ENCODE measurements at regions not wholly inside any gene's neighbourhood (a gene's known extent, or its start where the extent isn't known, plus 50 kb on each side); places are given as distances from the start of the nearest gene placed in this dataset.

- Mint-ChIP-seq H3K9me3 (ENCODE audit: insufficient read depth) (no peaks in the 10 kb centered on the region), H3K4me1 (no peaks in the 10 kb centered on the region), H3K4me3 (no peak overlapping the region), H3K27ac (no peak overlapping the region), H3K27me3 (no peaks in the 10 kb centered on the region)
- no peaks in the 10 kb centered on the region for H3K27me3 ChIP-seq (replicated peaks in 1 of 4; ENCODE audit: control extremely low read depth in 1 of 4, control insufficient read depth in 3 of 4, insufficient read depth in 4 of 4, low read length in 3 of 4)
- ChIA-PET CTCF (no interaction called here), POLR2A (no interaction called here)
- TF ChIP-seq EZH2 (IDR thresholded peaks at IDR 0.05; ENCODE audit: borderline replicate concordance, insufficient read depth, low read depth, low read length, poor library complexity, severe bottlenecking) = no peak
- no peak for TF ChIP-seq CTCF (IDR thresholded peaks at IDR 0.05)
- DNase-seq = no peak
- no CpG with 5 or more reads among the region's 3 CpGs for WGBS (ENCODE audit: insufficient coverage)
- H3K79me2 ChIP-seq (ENCODE audit: control insufficient read depth, insufficient read depth, low read length) = no peaks in the 10 kb centered on the region
- no peak overlapping the region for H3K4me3 ChIP-seq (ENCODE audit: control extremely low read depth in 1 of 5, extremely low read depth in 1 of 5, insufficient read depth in 1 of 5, low read depth in 2 of 5, low read length in 4 of 5)
- H3K9ac ChIP-seq (ENCODE audit: low read length) = no peak overlapping the region
- no peaks in the 10 kb centered on the region for H3K4me1 ChIP-seq (ENCODE audit: control insufficient read depth in 2 of 2, insufficient read depth in 2 of 2, low read length in 2 of 2)
- no peak overlapping the region for H3K27ac ChIP-seq (ENCODE audit: low read length in 2 of 2)
- H4K20me1 ChIP-seq (ENCODE audit: control insufficient read depth, insufficient read depth, low read length, poor library complexity, severe bottlenecking) = no peaks in the 10 kb centered on the region
- no peak overlapping the region for H3K4me2 ChIP-seq (replicated peaks; ENCODE audit: low read depth, low read length, poor library complexity, severe bottlenecking)
- intact Hi-C loops (cut with micrococcal nuclease) = no loop called here
- ATAC-seq (ENCODE audit: low read depth) = no peak
- peaks cover 0 to 3% (median 0%) of the 10 kb centered on the region in 3 donors for H3K9me3 ChIP-seq (ENCODE audit: control extremely low read depth in 1 of 3, control insufficient read depth in 2 of 3, insufficient read depth in 1 of 3, low read length in 2 of 3)
- H2AFZ ChIP-seq (ENCODE audit: insufficient read depth, low read depth, low read length, poor library complexity, severe bottlenecking) = no peak overlapping the region
- H3K36me3 ChIP-seq (replicated peaks in 1 of 2; ENCODE audit: control extremely low read depth in 1 of 2, control insufficient read depth in 1 of 2, extremely low read depth in 1 of 2, insufficient read depth in 2 of 2, low read length in 1 of 2) = no peaks in the 10 kb centered on the region
These were observed 212.1 kb upstream of the SVIL start for GRCh38 chr10:29846881-29847280.

- H3K27me3 ChIP-seq (replicated peaks in 1 of 4; ENCODE audit: control extremely low read depth in 1 of 4, control insufficient read depth in 3 of 4, insufficient read depth in 4 of 4, low read length in 3 of 4) = no peaks in the 10 kb centered on the region
- DNase-seq = no peak
- no peak overlapping the region for H3K27ac ChIP-seq (ENCODE audit: low read length in 2 of 2)
- Mint-ChIP-seq H3K4me1 (no peaks in the 10 kb centered on the region), H3K27ac (no peak overlapping the region), H3K27me3 (no peaks in the 10 kb centered on the region), H3K4me3 (no peak overlapping the region), H3K9me3 (ENCODE audit: insufficient read depth) (no peaks in the 10 kb centered on the region)
- CTCF ChIA-PET = no interaction called here
- POLR2A ChIA-PET = no interaction called here
- H3K4me3 ChIP-seq (ENCODE audit: control extremely low read depth in 1 of 5, extremely low read depth in 1 of 5, insufficient read depth in 1 of 5, low read depth in 2 of 5, low read length in 4 of 5) = no peak overlapping the region
- no peak overlapping the region for H3K4me2 ChIP-seq (replicated peaks; ENCODE audit: low read depth, low read length, poor library complexity, severe bottlenecking)
- H2AFZ ChIP-seq (ENCODE audit: insufficient read depth, low read depth, low read length, poor library complexity, severe bottlenecking) = no peak overlapping the region
- no peak overlapping the region for H3K9ac ChIP-seq (ENCODE audit: low read length)
- H3K9me3 ChIP-seq (ENCODE audit: control extremely low read depth in 1 of 3, control insufficient read depth in 2 of 3, insufficient read depth in 1 of 3, low read length in 2 of 3) = peaks cover 0 to 6% (median 0%) of the 10 kb centered on the region in 3 donors
- ATAC-seq (ENCODE audit: low read depth) = no peak
- no peaks in the 10 kb centered on the region for H3K4me1 ChIP-seq (ENCODE audit: control insufficient read depth in 2 of 2, insufficient read depth in 2 of 2, low read length in 2 of 2)
- intact Hi-C loops (cut with micrococcal nuclease) = no loop called here
- H4K20me1 ChIP-seq (ENCODE audit: control insufficient read depth, insufficient read depth, low read length, poor library complexity, severe bottlenecking) = no peaks in the 10 kb centered on the region
- H3K79me2 ChIP-seq (ENCODE audit: control insufficient read depth, insufficient read depth, low read length) = no peaks in the 10 kb centered on the region
- no peaks in the 10 kb centered on the region for H3K36me3 ChIP-seq (replicated peaks in 1 of 2; ENCODE audit: control extremely low read depth in 1 of 2, control insufficient read depth in 1 of 2, extremely low read depth in 1 of 2, insufficient read depth in 2 of 2, low read length in 1 of 2)
- TF ChIP-seq EZH2 (IDR thresholded peaks at IDR 0.05; ENCODE audit: borderline replicate concordance, insufficient read depth, low read depth, low read length, poor library complexity, severe bottlenecking) = no peak
- no peak for TF ChIP-seq CTCF (IDR thresholded peaks at IDR 0.05)
- WGBS (ENCODE audit: insufficient coverage) = no CpG with 5 or more reads among the region's 1 CpG
These were observed 210.4 kb upstream of the SVIL start for GRCh38 chr10:29845166-29845565.

Measured in B cell (primary cell).